Neural cell (in vitro differentiated cells): ENCODE measurements at regions not wholly inside any gene's neighbourhood (a gene's known extent, or its start where the extent isn't known, plus 50 kb on each side); places are given as distances from the start of the nearest gene placed in this dataset.

ENCODE experiments used
- H2AFZ ChIP-seq: fragments of 200-600, 300-800 bp; sonication (generic), shearing (Covaris generic); 2 replicates; pipeline ENCODE4 v1.6.0; 2014; ENCODE audit warnings: low read depth, mild to moderate bottlenecking, antibody characterized with exemption, low read length, moderate library complexity
- H3F3A ChIP-seq: fragments of 200-600 bp; shearing (Covaris generic); 2 replicates; pipeline ENCODE4 v1.6.1; 2016; ENCODE audit warnings: mild to moderate bottlenecking, moderate library complexity, mixed read lengths, antibody characterized with exemption, low read length; ENCODE audit not compliant: insufficient read depth, poor library complexity, severe bottlenecking
- H3K27ac ChIP-seq: fragments of 200-600, 300-800 bp; sonication (generic), shearing (Covaris generic); 2 replicates; pipeline ENCODE4 v1.5.1; 2014; ENCODE audit warnings: mild to moderate bottlenecking, low read length, moderate library complexity
- H3K27me3 ChIP-seq: fragments of 300-800, 200-600 bp; sonication (generic), shearing (Covaris generic); 2 replicates; pipeline ENCODE4 v1.6.0; 2014; ENCODE audit warnings: mild to moderate bottlenecking, low read depth, low read length, moderate library complexity; ENCODE audit not compliant: insufficient read depth
- H3K36me3 ChIP-seq: fragments of 300-800, 200-600 bp; sonication (generic), shearing (Covaris generic); 2 replicates; pipeline ENCODE4 v1.5.1; 2014; ENCODE audit warnings: mild to moderate bottlenecking, antibody characterized with exemption, low read length, moderate library complexity; ENCODE audit not compliant: insufficient read depth
- H3K4me2 ChIP-seq: fragments of 300-800, 200-600 bp; sonication (generic), shearing (Covaris generic); 2 replicates; pipeline ENCODE4 v1.6.0; 2014; ENCODE audit warnings: mild to moderate bottlenecking, low read length
- H3K4me3 ChIP-seq: fragments of 300-800, 200-600 bp; sonication (generic), shearing (Covaris generic); 2 replicates; pipeline ENCODE4 v1.5.1; 2014; ENCODE audit warnings: mild to moderate bottlenecking, low read length, moderate library complexity
- H3K79me2 ChIP-seq: fragments of 200-600 bp; shearing (Covaris generic); replicated peaks from 2 replicates; pipeline ENCODE4 v1.6.0; 2014; ENCODE audit warnings: mild to moderate bottlenecking, low read length, moderate library complexity; ENCODE audit not compliant: insufficient read depth
- H3K9ac ChIP-seq: fragments of 300-800, 200-600 bp; sonication (generic), shearing (Covaris generic); 2 replicates; pipeline ENCODE4 v1.6.1; 2016; ENCODE audit warnings: mild to moderate bottlenecking, low read length, mixed read lengths
- H3K9me2 ChIP-seq: fragments of 200-600 bp; shearing (Covaris generic); 2 replicates; pipeline ENCODE4 v1.6.1; 2016; ENCODE audit warnings: mild to moderate bottlenecking, low read length, mixed read lengths; ENCODE audit not compliant: insufficient read depth
- H3K9me3 ChIP-seq: fragments of 200-600, 300-800 bp; sonication (generic), shearing (Covaris generic); 2 replicates; pipeline ENCODE4 v1.6.1; 2016; ENCODE audit warnings: mild to moderate bottlenecking, mixed run types, low read length, moderate library complexity, mixed read lengths
- H4K20me1 ChIP-seq: fragments of 200-600 bp; shearing (Covaris generic); 2 replicates; pipeline ENCODE4 v1.6.1; 2016; ENCODE audit warnings: mild to moderate bottlenecking, mixed run types; ENCODE audit not compliant: insufficient read depth
- EP300 ChIP-seq: fragments of 450-650 bp; conservative IDR thresholded peaks from 2 replicates; pipeline ENCODE4 v1.6.1; 2014; ENCODE audit warnings: antibody characterized with exemption, mild to moderate bottlenecking, moderate library complexity; ENCODE audit not compliant: poor library complexity, severe bottlenecking
- EZH2 ChIP-seq: fragments of 200-600, 300-800 bp; shearing (Covaris generic), sonication (generic); IDR thresholded peaks from 2 replicates; pipeline ENCODE4 v1.6.1; 2014; ENCODE audit warnings: antibody characterized with exemption, low read length, borderline replicate concordance, mild to moderate bottlenecking; ENCODE audit not compliant: insufficient read depth, poor library complexity, severe bottlenecking
- MXI1 ChIP-seq: fragments of 450-650 bp; conservative IDR thresholded peaks from 2 replicates; pipeline ENCODE4 v1.6.1; 2014; ENCODE audit warnings: antibody characterized with exemption, mild to moderate bottlenecking; ENCODE audit not compliant: poor library complexity, severe bottlenecking
- POLR2AphosphoS5 ChIP-seq: IDR thresholded peaks from 2 replicates; pipeline ENCODE4 v1.6.1; 2012
- RAD21 ChIP-seq: fragments of 450-650 bp; conservative IDR thresholded peaks from 2 replicates; pipeline ENCODE4 v1.6.1; 2014; ENCODE audit warnings: antibody characterized with exemption, mild to moderate bottlenecking, moderate library complexity
- SMC3 ChIP-seq: fragments of 450-650 bp; conservative IDR thresholded peaks from 2 replicates; pipeline ENCODE4 v1.6.1; 2014; ENCODE audit warnings: antibody characterized with exemption, mild to moderate bottlenecking, moderate library complexity; ENCODE audit not compliant: poor library complexity
- TAF1 ChIP-seq: IDR thresholded peaks from 2 replicates; pipeline ENCODE4 v1.6.1; 2012; ENCODE audit warnings: low read depth
- TF ChIP-seq, protein P1 (sequence below): fragments of 450-650 bp; IDR thresholded peaks from 2 replicates; pipeline ENCODE4 v1.5.1; 2014; ENCODE audit warnings: antibody characterized with exemption, mild to moderate bottlenecking, moderate library complexity; ENCODE audit not compliant: poor library complexity, severe bottlenecking
- TF ChIP-seq, protein P2 (sequence below): IDR thresholded peaks from 2 replicates; pipeline ENCODE4 v1.6.1; 2012; ENCODE audit warnings: borderline replicate concordance

DNA sequence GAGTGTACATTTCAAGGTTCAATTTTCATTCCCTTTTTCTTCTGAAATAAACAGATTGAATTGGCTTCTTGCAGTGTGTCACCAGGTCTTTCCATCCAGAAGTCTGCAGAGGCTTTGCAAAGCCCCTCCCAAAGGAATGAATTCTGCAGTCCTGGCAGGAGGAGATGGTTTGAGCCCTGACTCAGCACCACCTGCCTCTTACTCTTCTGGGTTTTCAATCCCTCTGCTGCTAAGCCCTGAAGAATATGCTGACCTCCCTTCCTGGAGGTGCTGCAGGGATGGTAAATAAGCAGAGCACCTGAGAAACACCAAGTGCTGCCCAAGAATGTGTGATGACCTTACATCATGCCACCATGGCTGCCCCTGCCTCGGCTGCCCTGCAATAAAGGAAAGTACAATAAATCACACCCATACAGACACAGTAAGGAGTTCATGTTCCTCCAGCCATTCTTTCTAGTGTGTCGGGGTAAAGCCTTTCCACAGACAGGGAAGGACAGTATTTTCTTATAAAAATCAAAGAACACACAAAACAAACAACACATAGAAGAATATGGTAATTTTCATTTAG, 209.2 kb downstream of the ZNF326 start:
- Histone ChIP-seq H3K27ac (no peak overlapping the region), H3K4me3 (no peak overlapping the region), H2AFZ (no peak overlapping the region), H3K9ac (no peak overlapping the region), H3K79me2 (no peaks in the 10 kb centered on the region), H3K27me3 (no peaks in the 10 kb centered on the region), H3K36me3 (no peaks in the 10 kb centered on the region), H3F3A (no peaks in the 10 kb centered on the region), H4K20me1 (no peaks in the 10 kb centered on the region), H3K4me2 (no peak overlapping the region), H3K9me2 (no peaks in the 10 kb centered on the region), H3K9me3 (no peaks in the 10 kb centered on the region)
- TF ChIP-seq SMC3 = no peak
- TF ChIP-seq RAD21 = no peak
- TF ChIP-seq TAF1 = no peak
- TF ChIP-seq, protein P1, sequence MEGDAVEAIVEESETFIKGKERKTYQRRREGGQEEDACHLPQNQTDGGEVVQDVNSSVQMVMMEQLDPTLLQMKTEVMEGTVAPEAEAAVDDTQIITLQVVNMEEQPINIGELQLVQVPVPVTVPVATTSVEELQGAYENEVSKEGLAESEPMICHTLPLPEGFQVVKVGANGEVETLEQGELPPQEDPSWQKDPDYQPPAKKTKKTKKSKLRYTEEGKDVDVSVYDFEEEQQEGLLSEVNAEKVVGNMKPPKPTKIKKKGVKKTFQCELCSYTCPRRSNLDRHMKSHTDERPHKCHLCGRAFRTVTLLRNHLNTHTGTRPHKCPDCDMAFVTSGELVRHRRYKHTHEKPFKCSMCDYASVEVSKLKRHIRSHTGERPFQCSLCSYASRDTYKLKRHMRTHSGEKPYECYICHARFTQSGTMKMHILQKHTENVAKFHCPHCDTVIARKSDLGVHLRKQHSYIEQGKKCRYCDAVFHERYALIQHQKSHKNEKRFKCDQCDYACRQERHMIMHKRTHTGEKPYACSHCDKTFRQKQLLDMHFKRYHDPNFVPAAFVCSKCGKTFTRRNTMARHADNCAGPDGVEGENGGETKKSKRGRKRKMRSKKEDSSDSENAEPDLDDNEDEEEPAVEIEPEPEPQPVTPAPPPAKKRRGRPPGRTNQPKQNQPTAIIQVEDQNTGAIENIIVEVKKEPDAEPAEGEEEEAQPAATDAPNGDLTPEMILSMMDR = no peak
- no peak for TF ChIP-seq POLR2AphosphoS5
- no peak for TF ChIP-seq EP300
- no peak for TF ChIP-seq EZH2
- TF ChIP-seq MXI1 = no peak
- TF ChIP-seq, protein P2, sequence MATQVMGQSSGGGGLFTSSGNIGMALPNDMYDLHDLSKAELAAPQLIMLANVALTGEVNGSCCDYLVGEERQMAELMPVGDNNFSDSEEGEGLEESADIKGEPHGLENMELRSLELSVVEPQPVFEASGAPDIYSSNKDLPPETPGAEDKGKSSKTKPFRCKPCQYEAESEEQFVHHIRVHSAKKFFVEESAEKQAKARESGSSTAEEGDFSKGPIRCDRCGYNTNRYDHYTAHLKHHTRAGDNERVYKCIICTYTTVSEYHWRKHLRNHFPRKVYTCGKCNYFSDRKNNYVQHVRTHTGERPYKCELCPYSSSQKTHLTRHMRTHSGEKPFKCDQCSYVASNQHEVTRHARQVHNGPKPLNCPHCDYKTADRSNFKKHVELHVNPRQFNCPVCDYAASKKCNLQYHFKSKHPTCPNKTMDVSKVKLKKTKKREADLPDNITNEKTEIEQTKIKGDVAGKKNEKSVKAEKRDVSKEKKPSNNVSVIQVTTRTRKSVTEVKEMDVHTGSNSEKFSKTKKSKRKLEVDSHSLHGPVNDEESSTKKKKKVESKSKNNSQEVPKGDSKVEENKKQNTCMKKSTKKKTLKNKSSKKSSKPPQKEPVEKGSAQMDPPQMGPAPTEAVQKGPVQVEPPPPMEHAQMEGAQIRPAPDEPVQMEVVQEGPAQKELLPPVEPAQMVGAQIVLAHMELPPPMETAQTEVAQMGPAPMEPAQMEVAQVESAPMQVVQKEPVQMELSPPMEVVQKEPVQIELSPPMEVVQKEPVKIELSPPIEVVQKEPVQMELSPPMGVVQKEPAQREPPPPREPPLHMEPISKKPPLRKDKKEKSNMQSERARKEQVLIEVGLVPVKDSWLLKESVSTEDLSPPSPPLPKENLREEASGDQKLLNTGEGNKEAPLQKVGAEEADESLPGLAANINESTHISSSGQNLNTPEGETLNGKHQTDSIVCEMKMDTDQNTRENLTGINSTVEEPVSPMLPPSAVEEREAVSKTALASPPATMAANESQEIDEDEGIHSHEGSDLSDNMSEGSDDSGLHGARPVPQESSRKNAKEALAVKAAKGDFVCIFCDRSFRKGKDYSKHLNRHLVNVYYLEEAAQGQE = no peak

DNA sequence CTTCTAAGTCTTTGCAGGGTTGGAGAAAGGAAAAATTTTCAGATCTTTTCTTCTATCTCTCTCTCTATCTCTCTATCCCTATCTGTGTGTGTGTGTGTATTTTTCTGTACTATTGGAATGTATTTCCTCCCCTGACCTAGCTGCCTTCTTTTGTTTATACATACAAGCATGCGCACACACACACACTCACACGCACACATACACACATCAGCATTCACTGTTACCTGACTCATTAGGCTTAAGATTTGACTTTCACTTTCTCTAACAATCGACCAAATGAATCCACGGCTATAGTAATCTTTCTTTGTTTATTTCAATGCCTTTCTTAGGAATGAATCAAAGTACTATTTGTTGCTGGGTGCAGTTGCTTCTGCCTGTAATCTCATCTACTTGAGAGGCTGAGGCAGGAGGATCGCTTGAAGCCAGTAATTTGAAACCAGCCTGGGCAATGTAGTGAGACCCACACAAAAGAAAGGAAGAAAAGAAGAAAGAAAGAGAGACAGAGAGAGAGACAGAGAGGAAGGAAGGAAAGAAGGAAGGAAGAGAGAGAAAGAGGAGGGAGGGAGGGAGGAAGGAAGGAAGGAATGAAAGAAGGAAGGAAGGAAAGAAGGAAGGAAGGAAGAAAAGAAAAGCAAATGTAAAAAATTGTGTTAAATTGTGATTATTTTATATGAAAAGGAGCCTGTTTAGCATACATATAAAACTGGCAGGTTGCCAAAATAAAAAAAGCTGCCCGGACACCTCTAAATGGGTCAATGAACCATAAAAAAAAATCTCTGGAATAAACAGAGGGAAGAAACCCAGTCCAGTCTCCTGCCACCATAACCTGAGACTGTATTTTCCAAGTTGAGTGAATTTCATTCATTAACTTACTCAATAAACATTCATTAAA, 206.8 kb downstream of the ZNF326 start:
- H3K9ac ChIP-seq = no peak overlapping the region
- H3K27ac ChIP-seq = no peak overlapping the region
- H3F3A ChIP-seq = no peaks in the 10 kb centered on the region
- no peaks in the 10 kb centered on the region for H4K20me1 ChIP-seq
- no peak overlapping the region for H3K4me2 ChIP-seq
- no peak overlapping the region for H3K4me3 ChIP-seq
- no peaks in the 10 kb centered on the region for H3K27me3 ChIP-seq
- no peaks in the 10 kb centered on the region for H3K79me2 ChIP-seq
- H2AFZ ChIP-seq = no peak overlapping the region
- H3K9me2 ChIP-seq = no peaks in the 10 kb centered on the region
- TF ChIP-seq EP300 = no peak
- no peak for TF ChIP-seq EZH2
- TF ChIP-seq TAF1 = no peak
- TF ChIP-seq POLR2AphosphoS5 = no peak
- no peaks in the 10 kb centered on the region for H3K9me3 ChIP-seq
- H3K36me3 ChIP-seq = no peaks in the 10 kb centered on the region
